NCI-H748 treated with DMSO at 0.1 percent for 48 hours (cell line): ENCODE measurements at regions not wholly inside any gene's neighbourhood (a gene's known extent, or its start where the extent isn't known, plus 50 kb on each side); places are given as distances from the start of the nearest gene placed in this dataset.

Experiments
- DNase-seq: peaks from one replicate; lab custom pipeline; 2025; lab: John Stamatoyannopoulos, UW

GRCh38 chr6:6840831-6841291 lies 252.3 kb downstream of the LY86 start:
- DNase-seq, result no peak

- no peak for DNase-seq
Observed at GRCh38 chr6:6841571-6841970, 253.1 kb downstream of the LY86 start.

GRCh38 chr6:6842291-6842690 lies 253.8 kb downstream of the LY86 start:
- DNase-seq, result no peak

- DNase-seq, result no peak
Observed at GRCh38 chr6:6843057-6843627, 254.6 kb downstream of the LY86 start.

- DNase-seq, result no peak
Observed at GRCh38 chr6:6843777-6844176, 255.3 kb downstream of the LY86 start.

- DNase-seq, result no peak
Observed at GRCh38 chr6:6844530-6844929, 256.0 kb downstream of the LY86 start.

GRCh38 chr6:6845603-6846002 lies 257.1 kb downstream of the LY86 start:
- no peak for DNase-seq

- no peak for DNase-seq
Observed at GRCh38 chr6:6847591-6847990, 259.1 kb downstream of the LY86 start.

GRCh38 chr6:6851059-6851948 lies 256.5 kb upstream of the RREB1 start:
- no peak for DNase-seq

GRCh38 chr6:6851949-6852261 lies 255.9 kb upstream of the RREB1 start:
- no peak for DNase-seq

- no peak for DNase-seq
Observed at GRCh38 chr6:6856538-6857523, 250.9 kb upstream of the RREB1 start.

GRCh38 chr6:6857528-6857927 lies 250.2 kb upstream of the RREB1 start:
- no peak for DNase-seq

GRCh38 chr6:6858533-6858982 lies 249.2 kb upstream of the RREB1 start:
- no peak for DNase-seq

- DNase-seq, result no peak
Observed at GRCh38 chr6:6859105-6859504, 248.7 kb upstream of the RREB1 start.

- no peak for DNase-seq
Observed at GRCh38 chr6:6859722-6860121, 248.0 kb upstream of the RREB1 start.

- no peak for DNase-seq
Observed at GRCh38 chr6:6860863-6861262, 246.9 kb upstream of the RREB1 start.

- DNase-seq, result no peak
Observed at GRCh38 chr6:6861351-6861894, 246.3 kb upstream of the RREB1 start.

GRCh38 chr6:6861995-6862394 lies 245.8 kb upstream of the RREB1 start:
- DNase-seq, result no peak

- no peak for DNase-seq
Observed at GRCh38 chr6:6863970-6864639, 243.7 kb upstream of the RREB1 start.

- no peak for DNase-seq
Observed at GRCh38 chr6:6865611-6866010, 242.2 kb upstream of the RREB1 start.

- no peak for DNase-seq
Observed at GRCh38 chr6:6866656-6867403, 240.9 kb upstream of the RREB1 start.
